ENCODE measurements at regions not wholly inside any gene's neighbourhood (a gene's known extent, or its start where the extent isn't known, plus 50 kb on each side); places are given as distances from the start of the nearest gene placed in this dataset.

- no peak for TF ChIP-seq USF2 (IDR thresholded peaks at IDR 0.05; ENCODE audit: low read length)
- no peak for TF ChIP-seq FOSL1 (IDR thresholded peaks at IDR 0.05; ENCODE audit: insufficient read depth, low read depth, low read length)
- TF ChIP-seq TEAD4 (IDR thresholded peaks at IDR 0.05; ENCODE audit: low read depth, low read length) = no peak
- TF ChIP-seq MAFK (IDR thresholded peaks at IDR 0.05; ENCODE audit: low read depth, low read length) = no peak
- TF ChIP-seq CHD7 (IDR thresholded peaks at IDR 0.05; ENCODE audit: insufficient replicate concordance, low read length) = no peak
- TF ChIP-seq HDAC6 (IDR thresholded peaks at IDR 0.05; ENCODE audit: low read depth, low read length) = no peak
Measured at GRCh38 chr9:19965336-19965735, 176.5 kb upstream of the SLC24A2 start (continued).

Data from H1 (cell line).